ENCODE measurements at regions not wholly inside any gene's neighbourhood (a gene's known extent, or its start where the extent isn't known, plus 50 kb on each side); places are given as distances from the start of the nearest gene placed in this dataset.

DNA sequence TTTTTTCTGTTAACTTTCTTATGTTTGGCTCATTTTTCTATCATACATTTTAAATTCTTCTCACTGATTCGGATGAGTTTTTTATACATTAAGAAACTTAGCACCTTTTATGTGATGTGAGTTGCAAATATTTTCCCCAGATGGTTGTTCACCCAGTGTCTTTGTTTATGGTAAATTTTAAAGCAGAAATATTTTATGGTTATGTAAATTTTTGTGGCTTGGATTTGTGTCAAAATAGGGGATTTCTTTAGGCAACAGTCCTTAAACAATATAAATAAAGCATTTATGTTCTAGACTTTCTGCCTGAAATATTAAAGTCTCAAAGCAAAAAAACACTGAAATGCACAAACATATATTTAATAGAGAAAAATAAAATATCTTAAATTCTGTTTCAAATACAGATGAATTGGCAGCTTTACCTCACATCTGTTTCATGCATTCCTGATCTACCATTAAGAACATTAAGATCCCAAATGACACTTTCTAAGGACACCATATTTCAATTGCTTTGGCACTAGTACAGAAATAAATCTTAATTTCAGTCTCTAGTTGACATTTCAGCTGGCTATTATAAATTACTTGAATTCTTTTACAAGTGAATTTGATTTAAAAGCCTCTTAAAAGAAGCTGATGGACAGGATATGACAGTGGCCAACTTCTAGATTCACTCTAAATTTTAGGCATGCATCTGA is 646.6 kb downstream of the HACE1 start:
- no peak for TF ChIP-seq POLR2A (IDR thresholded peaks at IDR 0.05)
- TF ChIP-seq, protein P1, sequence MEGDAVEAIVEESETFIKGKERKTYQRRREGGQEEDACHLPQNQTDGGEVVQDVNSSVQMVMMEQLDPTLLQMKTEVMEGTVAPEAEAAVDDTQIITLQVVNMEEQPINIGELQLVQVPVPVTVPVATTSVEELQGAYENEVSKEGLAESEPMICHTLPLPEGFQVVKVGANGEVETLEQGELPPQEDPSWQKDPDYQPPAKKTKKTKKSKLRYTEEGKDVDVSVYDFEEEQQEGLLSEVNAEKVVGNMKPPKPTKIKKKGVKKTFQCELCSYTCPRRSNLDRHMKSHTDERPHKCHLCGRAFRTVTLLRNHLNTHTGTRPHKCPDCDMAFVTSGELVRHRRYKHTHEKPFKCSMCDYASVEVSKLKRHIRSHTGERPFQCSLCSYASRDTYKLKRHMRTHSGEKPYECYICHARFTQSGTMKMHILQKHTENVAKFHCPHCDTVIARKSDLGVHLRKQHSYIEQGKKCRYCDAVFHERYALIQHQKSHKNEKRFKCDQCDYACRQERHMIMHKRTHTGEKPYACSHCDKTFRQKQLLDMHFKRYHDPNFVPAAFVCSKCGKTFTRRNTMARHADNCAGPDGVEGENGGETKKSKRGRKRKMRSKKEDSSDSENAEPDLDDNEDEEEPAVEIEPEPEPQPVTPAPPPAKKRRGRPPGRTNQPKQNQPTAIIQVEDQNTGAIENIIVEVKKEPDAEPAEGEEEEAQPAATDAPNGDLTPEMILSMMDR (IDR thresholded peaks at IDR 0.05): no peak

All from testis (tissue), 2 donors.